ENCODE measurements at regions not wholly inside any gene's neighbourhood (a gene's known extent, or its start where the extent isn't known, plus 50 kb on each side); places are given as distances from the start of the nearest gene placed in this dataset.

GRCh38 chr4:111499706-111500105 lies 645.5 kb upstream of the FAM241A start:
- no peak for DNase-seq (ENCODE audit: low read depth)

GRCh38 chr4:111500858-111501257 lies 644.4 kb upstream of the FAM241A start:
- DNase-seq (ENCODE audit: low read depth), result no peak

- DNase-seq (ENCODE audit: low read depth), result no peak
Measured at GRCh38 chr4:111501946-111502345, 643.3 kb upstream of the FAM241A start.

GRCh38 chr4:111502626-111503025 lies 642.6 kb upstream of the FAM241A start:
- DNase-seq (ENCODE audit: low read depth), result no peak

- DNase-seq (ENCODE audit: low read depth), result peak; percentile 36
Measured at GRCh38 chr4:111506706-111507105, 638.5 kb upstream of the FAM241A start.

- DNase-seq (ENCODE audit: low read depth), result peak; percentile 37
Measured at GRCh38 chr4:111510535-111510934, 634.7 kb upstream of the FAM241A start.

- DNase-seq (ENCODE audit: low read depth), result peak; percentile 88
Measured at GRCh38 chr4:111512081-111512783, 633.0 kb upstream of the FAM241A start.

GRCh38 chr4:111519683-111520082 lies 625.6 kb upstream of the FAM241A start:
- DNase-seq (ENCODE audit: low read depth), result no peak

- no peak for DNase-seq (ENCODE audit: low read depth)
Measured at GRCh38 chr4:111530446-111530845, 614.8 kb upstream of the FAM241A start.

- no peak for DNase-seq (ENCODE audit: low read depth)
Measured at GRCh38 chr4:111535792-111536191, 609.5 kb upstream of the FAM241A start.

- DNase-seq (ENCODE audit: low read depth), result no peak
Measured at GRCh38 chr4:111537165-111537564, 608.1 kb upstream of the FAM241A start.

GRCh38 chr4:111537871-111538270 lies 607.4 kb upstream of the FAM241A start:
- DNase-seq (ENCODE audit: low read depth), result peak; percentile 28

GRCh38 chr4:111540671-111541070 lies 604.6 kb upstream of the FAM241A start:
- DNase-seq (ENCODE audit: low read depth), result no peak

GRCh38 chr4:111542056-111542455 lies 603.2 kb upstream of the FAM241A start:
- no peak for DNase-seq (ENCODE audit: low read depth)

GRCh38 chr4:111546881-111547280 lies 598.4 kb upstream of the FAM241A start:
- no peak for DNase-seq (ENCODE audit: low read depth)

- peak; percentile 22 for DNase-seq (ENCODE audit: low read depth)
Measured at GRCh38 chr4:111556141-111556781, 589.0 kb upstream of the FAM241A start.

GRCh38 chr4:111556851-111557250 lies 588.4 kb upstream of the FAM241A start:
- DNase-seq (ENCODE audit: low read depth), result no peak

- DNase-seq (ENCODE audit: low read depth), result peak; percentile 13
Measured at GRCh38 chr4:111562826-111563225, 582.4 kb upstream of the FAM241A start.

- no peak for DNase-seq (ENCODE audit: low read depth)
Measured at GRCh38 chr4:111572470-111572869, 572.8 kb upstream of the FAM241A start.

- no peak for DNase-seq (ENCODE audit: low read depth)
Measured at GRCh38 chr4:111573386-111573785, 571.9 kb upstream of the FAM241A start.

- no peak for DNase-seq (ENCODE audit: low read depth)
Measured at GRCh38 chr4:111579767-111580166, 565.5 kb upstream of the FAM241A start.

GRCh38 chr4:111595456-111595855 lies 549.8 kb upstream of the FAM241A start:
- no peak for DNase-seq (ENCODE audit: low read depth)

- DNase-seq (ENCODE audit: low read depth), result no peak
Measured at GRCh38 chr4:111596491-111596890, 548.8 kb upstream of the FAM241A start.

- no peak for DNase-seq (ENCODE audit: low read depth)
Measured at GRCh38 chr4:111601671-111602070, 543.6 kb upstream of the FAM241A start.

Measured in non-pigmented ciliary epithelial cell (primary cell).